Ecto neural progenitor cell (in vitro differentiated cells): ENCODE measurements at regions not wholly inside any gene's neighbourhood (a gene's known extent, or its start where the extent isn't known, plus 50 kb on each side); places are given as distances from the start of the nearest gene placed in this dataset.

Experiments
- DNase-seq: peaks from one replicate; pipeline ENCODE4 v3.0.0-alpha.2; 2018; ENCODE audit warnings: low spot score

DNA sequence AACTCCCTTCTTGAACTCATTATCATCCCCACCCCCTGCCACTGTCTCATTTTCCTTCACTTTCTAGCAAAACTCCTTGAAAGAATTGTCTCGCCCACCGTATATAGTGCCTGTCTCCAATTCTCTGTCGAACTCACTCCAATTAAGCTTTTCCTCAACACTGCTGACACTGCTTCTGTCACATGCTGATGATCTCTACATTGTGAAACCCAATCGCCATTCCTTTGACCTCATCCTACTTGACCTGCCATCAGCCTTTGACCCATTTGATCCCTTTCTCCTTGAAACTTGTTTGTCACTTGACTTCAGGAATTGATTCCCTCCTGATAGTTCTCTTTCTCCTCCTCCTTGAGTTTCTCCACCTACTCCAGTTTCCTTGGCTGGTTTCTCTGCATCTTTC lies 54.8 kb downstream of the CCDC71L start:
- DNase-seq = no peak

GRCh38 chr7:106604971-106605370 lies 56.0 kb downstream of the CCDC71L start:
- no peak for DNase-seq

GRCh38 chr7:106604303-106604924 lies 56.5 kb downstream of the CCDC71L start:
- no peak for DNase-seq

- DNase-seq = no peak
These were observed 57.6 kb downstream of the CCDC71L start for GRCh38 chr7:106603346-106603745.

DNA sequence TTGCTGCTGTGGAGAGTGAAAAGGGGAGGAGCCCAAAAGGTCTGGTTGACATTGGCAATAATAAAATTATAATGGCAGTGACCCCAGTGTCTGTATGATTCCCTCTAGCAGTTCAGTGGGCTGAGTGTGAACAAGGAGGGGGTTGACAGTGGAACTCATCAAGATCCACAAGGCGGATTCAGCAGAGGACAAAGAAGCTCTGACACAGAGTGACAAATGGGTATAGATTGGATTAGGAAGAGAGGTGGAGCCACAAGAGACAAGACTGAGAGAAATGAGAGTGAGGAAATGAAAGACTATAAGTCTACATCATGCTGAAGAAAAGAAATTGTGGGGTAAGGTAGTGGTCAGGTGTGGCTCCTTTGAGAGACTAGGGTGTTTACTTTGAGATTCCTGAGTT lies 58.9 kb downstream of the CCDC71L start:
- DNase-seq = no peak

DNA sequence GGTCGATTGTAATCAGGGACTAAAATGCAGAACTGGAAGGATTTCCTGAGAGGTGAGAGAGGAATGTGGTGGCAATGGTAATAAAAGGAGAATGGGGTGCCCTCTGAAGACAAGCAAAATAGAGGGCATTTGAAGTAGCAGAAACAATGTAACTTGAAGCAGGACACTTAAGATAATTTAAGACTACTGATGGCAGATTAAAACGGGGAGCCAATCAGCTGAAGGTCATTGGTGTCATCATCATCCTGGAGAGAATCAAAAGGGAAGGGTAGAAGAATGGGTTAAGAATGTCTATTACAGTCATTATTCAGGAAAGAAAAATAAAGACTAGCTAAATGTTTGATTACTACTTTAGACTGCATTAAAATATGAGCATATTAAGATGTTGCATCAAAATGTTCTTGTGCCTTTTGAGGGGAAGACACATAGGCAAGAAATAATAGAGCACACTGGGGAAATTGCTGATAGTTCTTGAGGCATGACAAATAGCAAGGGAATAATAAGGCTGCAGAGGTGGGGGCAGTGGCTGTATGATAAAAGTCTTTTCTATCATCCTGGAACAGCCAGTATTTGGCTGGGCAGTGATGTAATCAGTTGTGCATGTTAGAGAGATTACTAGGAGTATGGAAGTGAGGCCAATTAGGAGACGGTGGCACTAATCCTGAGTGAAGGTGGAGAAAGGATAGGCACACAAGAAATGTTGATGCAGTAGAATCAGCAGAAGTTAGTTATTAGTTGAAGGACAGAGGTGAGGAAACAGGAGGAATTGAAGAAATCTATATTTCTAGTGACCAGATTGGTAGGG lies 60.2 kb downstream of the CCDC71L start:
- DNase-seq = no peak

DNA sequence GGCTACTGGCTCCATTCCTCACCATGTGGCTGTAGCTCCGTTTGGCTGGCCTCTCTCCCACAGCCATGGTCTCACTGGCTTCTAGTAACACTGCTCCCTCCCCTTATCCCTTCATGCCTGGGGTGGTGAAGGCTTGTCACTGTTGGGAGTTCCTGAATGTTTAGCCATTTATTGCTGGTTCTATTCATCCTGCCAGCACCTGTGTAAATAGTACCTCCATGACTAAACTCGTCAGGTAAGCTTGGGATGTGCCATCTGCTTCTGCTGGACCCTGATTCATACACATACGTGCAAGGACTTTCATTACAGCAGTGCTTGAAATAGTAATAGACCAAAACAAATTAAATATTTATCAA lies 61.6 kb downstream of the CCDC71L start:
- no peak for DNase-seq

DNA sequence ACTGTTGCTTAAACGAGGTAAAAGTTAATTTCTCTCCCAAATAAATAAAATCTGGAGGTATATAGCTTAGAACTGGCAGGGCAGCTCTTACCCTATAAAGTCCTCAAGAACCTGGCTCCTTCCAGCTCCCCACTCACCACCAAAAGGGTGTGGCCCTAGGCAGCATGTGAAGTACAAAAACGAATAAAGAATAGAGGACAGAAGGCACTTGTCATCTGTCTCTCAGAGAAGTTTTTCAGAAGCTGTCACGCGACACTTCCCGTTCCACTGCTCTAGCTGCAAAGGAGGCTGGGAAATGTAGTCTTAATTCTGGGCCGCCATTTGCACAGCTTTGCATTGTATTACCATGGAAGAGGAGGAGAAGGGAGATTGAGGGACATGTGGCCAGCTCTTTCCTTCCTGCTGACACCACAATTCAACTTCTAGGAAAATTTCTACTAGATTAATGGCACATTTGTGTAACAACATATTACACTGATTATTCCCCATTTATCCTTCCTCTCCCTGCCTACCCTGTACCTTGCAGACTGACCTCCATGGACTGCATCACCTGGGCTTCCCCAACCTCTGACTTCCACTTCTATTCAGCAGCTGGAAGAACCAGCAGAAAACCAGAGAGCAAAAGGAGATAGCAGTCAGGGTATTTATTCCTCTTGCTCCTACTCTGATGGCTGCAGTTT lies 62.2 kb downstream of the CCDC71L start:
- DNase-seq = peak; percentile 63

DNA sequence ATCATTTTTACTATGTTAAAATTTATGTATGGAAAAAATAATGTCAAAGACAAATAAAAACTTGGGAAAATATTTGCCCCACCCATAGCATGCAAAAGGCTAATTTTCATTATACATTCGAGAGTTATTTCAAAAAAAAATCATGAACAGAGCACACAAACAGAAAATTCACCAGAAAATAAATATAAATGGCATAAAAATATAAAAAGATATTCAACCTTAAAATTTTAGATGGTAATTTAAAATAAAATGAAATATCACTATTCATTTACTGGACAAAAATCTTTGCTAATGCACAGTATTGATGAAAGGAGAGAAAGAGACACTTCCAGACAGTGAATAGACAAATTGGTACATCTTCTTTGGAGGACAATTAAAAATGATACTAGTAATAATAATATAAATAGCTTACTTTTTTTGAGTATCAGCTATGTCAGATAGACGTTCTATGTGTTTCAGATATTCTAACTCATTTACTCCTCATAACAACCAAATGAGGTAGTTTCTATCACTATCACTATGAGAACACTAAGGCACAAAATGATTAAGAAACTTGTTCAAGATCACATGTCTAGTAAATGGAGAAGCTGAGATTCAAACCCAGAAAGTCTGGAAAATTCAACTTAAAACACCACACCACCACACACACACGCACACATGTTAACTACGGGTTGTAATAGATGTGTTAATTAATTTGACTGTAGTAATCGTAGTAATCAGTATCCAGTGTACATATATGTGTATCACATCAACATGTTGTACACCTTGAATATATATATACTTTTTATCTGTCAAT lies 63.0 kb downstream of the CCDC71L start:
- no peak for DNase-seq

DNA sequence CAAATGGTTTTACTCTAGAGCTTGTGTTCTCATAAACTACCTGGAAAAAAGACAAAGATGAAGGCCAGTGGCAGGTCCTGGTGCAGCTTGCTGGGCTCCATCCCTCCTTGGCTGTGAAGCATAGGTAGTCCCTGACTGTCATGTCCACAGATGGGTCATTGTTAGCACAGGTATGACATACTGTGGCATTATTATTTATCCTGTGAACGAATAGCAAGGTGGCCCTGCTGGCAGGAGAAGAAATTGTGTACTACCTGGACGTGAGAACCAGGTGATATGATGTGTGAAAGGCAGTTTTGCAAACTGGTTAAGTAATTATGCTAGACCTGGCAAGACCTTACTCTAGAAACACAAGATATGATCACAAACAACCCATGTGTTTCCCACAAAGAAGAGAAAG lies 63.9 kb downstream of the CCDC71L start:
- DNase-seq = no peak

- no peak for DNase-seq
These were observed 65.0 kb downstream of the CCDC71L start for GRCh38 chr7:106595922-106596321.

GRCh38 chr7:106593028-106593417 lies 67.9 kb downstream of the CCDC71L start:
- no peak for DNase-seq

GRCh38 chr7:106592282-106593027 lies 68.5 kb downstream of the CCDC71L start:
- DNase-seq = no peak

DNA sequence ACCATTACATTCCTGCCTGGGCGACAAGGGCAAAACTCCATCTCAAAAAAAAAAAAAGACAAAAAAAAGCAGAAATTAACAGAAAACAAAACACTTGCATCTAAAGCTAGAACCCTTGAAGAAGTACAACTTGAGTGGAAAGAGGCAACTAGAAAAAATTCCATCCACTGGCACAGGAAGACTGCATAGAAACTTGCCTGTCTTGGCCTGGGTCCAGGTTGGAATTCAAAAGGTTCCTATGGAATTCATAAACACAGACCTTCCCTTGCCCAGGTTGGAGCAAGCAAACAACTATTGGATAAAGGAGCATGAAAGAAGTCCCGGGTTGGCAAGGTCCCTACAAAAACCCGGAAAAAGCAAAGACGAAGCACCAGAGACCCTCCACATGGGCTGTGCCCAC lies 69.8 kb downstream of the CCDC71L start:
- DNase-seq = no peak

DNA sequence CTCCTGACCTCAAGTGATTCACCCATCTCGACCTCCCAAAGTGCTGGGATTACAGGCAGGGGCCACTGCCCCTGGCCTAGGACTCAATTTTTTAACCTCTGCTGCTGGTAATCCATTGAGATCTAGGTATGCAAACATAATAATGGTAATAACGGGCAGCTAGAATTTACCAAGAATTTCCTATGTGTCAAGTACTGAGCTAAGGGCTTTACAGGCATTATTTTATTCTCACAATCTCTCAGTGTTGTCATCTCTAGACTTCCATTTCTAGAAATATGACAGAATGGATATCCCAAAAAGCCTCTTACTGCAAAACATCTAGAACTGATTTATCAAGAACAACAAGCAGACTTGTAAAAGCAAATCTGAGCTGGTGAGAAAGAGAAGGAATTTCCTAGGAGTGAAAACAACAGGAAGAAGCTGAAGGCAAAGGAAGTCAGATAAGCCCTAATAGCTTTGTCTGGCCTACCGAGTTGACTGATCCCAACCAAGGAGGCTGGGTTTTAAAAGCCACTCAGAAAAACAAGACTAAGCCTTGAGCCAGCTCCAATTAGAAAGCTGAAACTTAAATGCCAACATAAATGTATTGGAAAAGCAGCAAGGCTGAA lies 70.6 kb downstream of the CCDC71L start:
- DNase-seq = no peak

GRCh38 chr7:106589198-106589879 lies 71.6 kb downstream of the CCDC71L start:
- no peak for DNase-seq

DNA sequence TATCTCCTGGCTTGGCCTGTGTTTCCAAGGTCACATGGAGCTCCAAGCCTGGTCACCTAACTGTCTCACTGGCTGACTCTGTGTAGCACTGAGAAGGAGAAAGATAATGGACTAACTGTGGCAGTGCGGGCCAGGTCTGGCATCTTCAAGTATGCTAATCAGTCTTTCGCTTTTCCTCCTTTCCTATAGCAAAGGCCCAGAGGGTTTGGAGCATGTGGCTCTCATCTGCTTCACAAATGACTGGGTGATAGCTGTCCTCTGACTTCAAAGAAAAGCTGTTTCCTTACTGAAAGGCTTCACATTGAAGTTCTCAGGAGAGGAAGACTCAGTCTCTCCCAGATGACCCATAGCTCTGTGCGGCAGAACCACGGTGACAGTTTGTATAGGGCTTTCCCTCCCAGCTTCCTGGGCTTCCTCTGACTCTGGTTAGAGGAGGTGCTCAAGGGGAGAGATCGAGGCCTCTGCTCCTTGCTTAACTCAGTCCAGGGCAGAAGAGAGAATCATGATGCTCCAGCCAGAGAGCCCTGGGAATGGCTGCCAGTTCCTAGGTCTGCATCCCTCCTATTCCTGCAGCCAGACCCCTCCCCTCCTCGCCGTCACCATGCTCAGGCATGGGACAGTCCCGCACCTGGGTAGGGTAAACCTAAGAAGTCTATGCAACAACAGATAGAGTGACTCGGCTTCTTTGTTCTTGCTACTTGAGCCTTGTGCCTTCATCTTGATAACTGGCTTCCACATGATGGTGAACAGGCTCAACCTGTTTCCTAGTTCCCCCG lies 72.3 kb downstream of the CCDC71L start:
- no peak for DNase-seq

DNA sequence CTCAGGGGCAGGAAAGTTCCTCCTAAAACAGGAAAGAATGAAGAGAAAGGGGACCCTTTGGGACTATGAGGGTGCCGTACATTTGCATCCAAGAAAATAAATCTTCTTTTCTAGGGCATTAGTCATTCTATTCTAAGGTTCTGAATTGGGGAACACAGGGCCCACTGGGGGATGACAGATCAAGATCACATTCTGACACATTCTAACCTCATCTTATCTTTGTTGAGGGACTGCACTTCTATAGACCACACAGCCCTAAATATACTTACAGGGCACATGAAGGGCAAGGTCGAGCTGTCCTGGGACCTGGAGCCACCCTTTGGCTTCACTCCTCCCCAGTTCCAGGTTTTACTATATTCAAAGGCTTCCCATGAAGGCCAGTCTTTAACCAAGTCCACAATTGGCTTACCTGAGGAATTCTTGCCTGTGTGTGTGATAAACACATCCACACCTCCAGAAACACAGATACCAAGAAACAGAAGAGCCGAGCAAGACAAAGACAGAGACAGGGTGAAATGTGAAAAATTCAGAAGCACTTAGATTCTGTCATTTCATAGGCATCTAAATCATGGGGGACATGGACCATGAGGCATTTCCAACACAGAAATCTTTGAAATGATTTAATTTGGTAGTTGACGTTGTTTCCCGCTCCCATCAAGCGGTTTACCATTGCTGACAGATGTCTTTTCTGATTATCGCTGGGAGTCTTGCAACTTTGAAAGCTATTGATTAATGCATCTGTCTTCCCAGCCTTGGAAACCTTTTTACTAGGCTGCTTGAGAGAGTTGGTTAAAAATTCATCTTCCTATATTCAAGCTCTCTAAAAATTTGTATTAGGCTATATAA lies 75.8 kb downstream of the CCDC71L start:
- no peak for DNase-seq
